ENCODE measurements at regions not wholly inside any gene's neighbourhood (a gene's known extent, or its start where the extent isn't known, plus 50 kb on each side); places are given as distances from the start of the nearest gene placed in this dataset.
A peak's percentile ranks its signal among the peaks of the same experiment; 100 is the strongest.

GRCh38 chr3:68631850-68632545, 300.3 kb downstream of the TAFA4 start (continued):
- TF ChIP-seq CHD7 (IDR thresholded peaks at IDR 0.05; ENCODE audit: insufficient replicate concordance, low read length) (peak; percentile 94), CREB1 (IDR thresholded peaks at IDR 0.05) (no peak), TEAD4 (IDR thresholded peaks at IDR 0.05; ENCODE audit: low read depth, low read length) (peak; percentile 25; the same call in 1 of the 2 replicates), NANOG (IDR thresholded peaks at IDR 0.05; ENCODE audit: insufficient read depth, low read depth, low read length, poor library complexity, severe bottlenecking) (peak; percentile 99), BCL11A (IDR thresholded peaks at IDR 0.05; ENCODE audit: low read depth in 2 of 2, low read length in 2 of 2) (peak; percentile 90 to 91), YY1 (IDR thresholded peaks at IDR 0.05; ENCODE audit: low read depth, low read length) (peak; percentile 47; the same call in 1 of the 2 replicates), EP300 (IDR thresholded peaks at IDR 0.05; ENCODE audit: borderline replicate concordance in 1 of 2, low read depth in 2 of 2, low read length in 2 of 2) (peak in 1 of 2 experiments; percentile 86; a peak in 1 of 3 replicates), HDAC2 (IDR thresholded peaks at IDR 0.05; ENCODE audit: borderline replicate concordance in 1 of 2, low read depth in 2 of 2, low read length in 2 of 2) (peak in 1 of 2 experiments; percentile 78; a peak in 1 of 4 replicates), SP1 (IDR thresholded peaks at IDR 0.05; ENCODE audit: low read depth, low read length) (peak; percentile 70; the same call in 1 of the 2 replicates), TCF12 (IDR thresholded peaks at IDR 0.05; ENCODE audit: low read depth, low read length) (peak; percentile 86; the same call in 1 of the 2 replicates)
